ENCODE measurements at regions not wholly inside any gene's neighbourhood (a gene's known extent, or its start where the extent isn't known, plus 50 kb on each side); places are given as distances from the start of the nearest gene placed in this dataset.

- H3K4me1 Mint-ChIP-seq, result no peaks in the 10 kb centered on the region
- ChIA-PET CTCF (no interaction called here), POLR2A (no interaction called here)
- no peak overlapping the region for H3K4me3 Mint-ChIP-seq
- H3K9ac ChIP-seq (ENCODE audit: low read length), result no peak overlapping the region
- intact Hi-C loops (cut with micrococcal nuclease), result no loop called here
- DNase-seq (no peak), ATAC-seq (ENCODE audit: low read depth) (no peak)
- 86% methylated on average over 1 of the region's 4 CpGs for WGBS (ENCODE audit: insufficient coverage)
- H4K20me1 ChIP-seq (ENCODE audit: control insufficient read depth, insufficient read depth, low read length, poor library complexity, severe bottlenecking), result no peaks in the 10 kb centered on the region
- no peaks in the 10 kb centered on the region for H3K79me2 ChIP-seq (ENCODE audit: control insufficient read depth, insufficient read depth, low read length)
- H3K27me3 Mint-ChIP-seq, result no peaks in the 10 kb centered on the region
- H3K27me3 ChIP-seq (replicated peaks in 1 of 4; ENCODE audit: control extremely low read depth in 1 of 4, control insufficient read depth in 3 of 4, insufficient read depth in 4 of 4, low read length in 3 of 4), result no peaks in the 10 kb centered on the region
- H3K9me3 Mint-ChIP-seq (ENCODE audit: insufficient read depth), result no peaks in the 10 kb centered on the region
- H3K27ac Mint-ChIP-seq, result no peak overlapping the region
- no peaks in the 10 kb centered on the region for H3K9me3 ChIP-seq (ENCODE audit: control extremely low read depth in 1 of 3, control insufficient read depth in 2 of 3, insufficient read depth in 1 of 3, low read length in 2 of 3)
- H3K27ac ChIP-seq (ENCODE audit: low read length in 2 of 2), result no peak overlapping the region
- no peak overlapping the region for H3K4me2 ChIP-seq (replicated peaks; ENCODE audit: low read depth, low read length, poor library complexity, severe bottlenecking)
- TF ChIP-seq EZH2 (IDR thresholded peaks at IDR 0.05; ENCODE audit: borderline replicate concordance, insufficient read depth, low read depth, low read length, poor library complexity, severe bottlenecking), result no peak
- TF ChIP-seq, protein P1, sequence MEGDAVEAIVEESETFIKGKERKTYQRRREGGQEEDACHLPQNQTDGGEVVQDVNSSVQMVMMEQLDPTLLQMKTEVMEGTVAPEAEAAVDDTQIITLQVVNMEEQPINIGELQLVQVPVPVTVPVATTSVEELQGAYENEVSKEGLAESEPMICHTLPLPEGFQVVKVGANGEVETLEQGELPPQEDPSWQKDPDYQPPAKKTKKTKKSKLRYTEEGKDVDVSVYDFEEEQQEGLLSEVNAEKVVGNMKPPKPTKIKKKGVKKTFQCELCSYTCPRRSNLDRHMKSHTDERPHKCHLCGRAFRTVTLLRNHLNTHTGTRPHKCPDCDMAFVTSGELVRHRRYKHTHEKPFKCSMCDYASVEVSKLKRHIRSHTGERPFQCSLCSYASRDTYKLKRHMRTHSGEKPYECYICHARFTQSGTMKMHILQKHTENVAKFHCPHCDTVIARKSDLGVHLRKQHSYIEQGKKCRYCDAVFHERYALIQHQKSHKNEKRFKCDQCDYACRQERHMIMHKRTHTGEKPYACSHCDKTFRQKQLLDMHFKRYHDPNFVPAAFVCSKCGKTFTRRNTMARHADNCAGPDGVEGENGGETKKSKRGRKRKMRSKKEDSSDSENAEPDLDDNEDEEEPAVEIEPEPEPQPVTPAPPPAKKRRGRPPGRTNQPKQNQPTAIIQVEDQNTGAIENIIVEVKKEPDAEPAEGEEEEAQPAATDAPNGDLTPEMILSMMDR (IDR thresholded peaks at IDR 0.05), result no peak
- no peaks in the 10 kb centered on the region for H3K4me1 ChIP-seq (ENCODE audit: control insufficient read depth in 2 of 2, insufficient read depth in 2 of 2, low read length in 2 of 2)
- H3K4me3 ChIP-seq (ENCODE audit: control extremely low read depth in 1 of 5, extremely low read depth in 1 of 5, insufficient read depth in 1 of 5, low read depth in 2 of 5, low read length in 4 of 5), result no peak overlapping the region
- no peak overlapping the region for H2AFZ ChIP-seq (ENCODE audit: insufficient read depth, low read depth, low read length, poor library complexity, severe bottlenecking)
- no peaks in the 10 kb centered on the region for H3K36me3 ChIP-seq (replicated peaks in 1 of 2; ENCODE audit: control extremely low read depth in 1 of 2, control insufficient read depth in 1 of 2, extremely low read depth in 1 of 2, insufficient read depth in 2 of 2, low read length in 1 of 2)
These were observed 541.8 kb downstream of the INHBA start for GRCh38 chr7:41161041-41161587.

- Mint-ChIP-seq H3K27ac (no peak overlapping the region), H3K27me3 (no peaks in the 10 kb centered on the region), H3K9me3 (ENCODE audit: insufficient read depth) (no peaks in the 10 kb centered on the region), H3K4me3 (no peak overlapping the region), H3K4me1 (no peaks in the 10 kb centered on the region)
- DNase-seq, result no peak
- ChIA-PET CTCF (no interaction called here), POLR2A (no interaction called here)
- no CpG with 5 or more reads among the region's 2 CpGs for whole genome bisulfite sequencing (ENCODE audit: insufficient coverage)
- intact Hi-C loops (cut with micrococcal nuclease), result no loop called here
- TF ChIP-seq, protein P1 (IDR thresholded peaks at IDR 0.05), result no peak
- no peak for TF ChIP-seq EZH2 (IDR thresholded peaks at IDR 0.05; ENCODE audit: borderline replicate concordance, insufficient read depth, low read depth, low read length, poor library complexity, severe bottlenecking)
- Histone ChIP-seq H3K4me1 (ENCODE audit: control insufficient read depth in 2 of 2, insufficient read depth in 2 of 2, low read length in 2 of 2) (no peaks in the 10 kb centered on the region), H3K9ac (ENCODE audit: low read length) (no peak overlapping the region), H3K9me3 (ENCODE audit: control extremely low read depth in 1 of 3, control insufficient read depth in 2 of 3, insufficient read depth in 1 of 3, low read length in 2 of 3) (no peaks in the 10 kb centered on the region), H2AFZ (ENCODE audit: insufficient read depth, low read depth, low read length, poor library complexity, severe bottlenecking) (no peak overlapping the region), H3K4me3 (ENCODE audit: control extremely low read depth in 1 of 5, extremely low read depth in 1 of 5, insufficient read depth in 1 of 5, low read depth in 2 of 5, low read length in 4 of 5) (no peak overlapping the region), H3K27ac (ENCODE audit: low read length in 2 of 2) (no peak overlapping the region), H3K79me2 (ENCODE audit: control insufficient read depth, insufficient read depth, low read length) (no peaks in the 10 kb centered on the region), H3K4me2 (replicated peaks; ENCODE audit: low read depth, low read length, poor library complexity, severe bottlenecking) (no peak overlapping the region), H3K36me3 (replicated peaks in 1 of 2; ENCODE audit: control extremely low read depth in 1 of 2, control insufficient read depth in 1 of 2, extremely low read depth in 1 of 2, insufficient read depth in 2 of 2, low read length in 1 of 2) (no peaks in the 10 kb centered on the region), H3K27me3 (replicated peaks in 1 of 4; ENCODE audit: control extremely low read depth in 1 of 4, control insufficient read depth in 3 of 4, insufficient read depth in 4 of 4, low read length in 3 of 4) (no peaks in the 10 kb centered on the region), H4K20me1 (ENCODE audit: control insufficient read depth, insufficient read depth, low read length, poor library complexity, severe bottlenecking) (no peaks in the 10 kb centered on the region)
- no peak for ATAC-seq (ENCODE audit: low read depth)
These were observed 546.6 kb downstream of the INHBA start for GRCh38 chr7:41156268-41156667.
